WERI-Rb-1 (cell line): ENCODE measurements at regions not wholly inside any gene's neighbourhood (a gene's known extent, or its start where the extent isn't known, plus 50 kb on each side); places are given as distances from the start of the nearest gene placed in this dataset.

ENCODE experiments used
- DNase-seq: peaks from one replicate; pipeline ENCODE4 v3.0.0-alpha.2; 2020
- H3K27ac ChIP-seq: fragments of 250-450 bp; sonication (Bioruptor Pico); 2 replicates; pipeline ENCODE4 v1.5.1; 2020; ENCODE audit warnings: mild to moderate bottlenecking, moderate library complexity
- H3K27me3 ChIP-seq: fragments of 250-450 bp; sonication (Bioruptor Pico); 2 replicates; pipeline ENCODE4 v1.5.1; 2021; ENCODE audit warnings: mild to moderate bottlenecking, low read depth, moderate library complexity; ENCODE audit not compliant: insufficient read depth, severe bottlenecking
- H3K36me3 ChIP-seq: fragments of 250-450 bp; sonication (Bioruptor Pico); 2 replicates; pipeline ENCODE4 v1.5.1; 2020; ENCODE audit warnings: mild to moderate bottlenecking, moderate library complexity
- H3K4me3 ChIP-seq: 2 replicates; pipeline ENCODE4 v1.5.1; 2011; ENCODE audit warnings: low read depth, mild to moderate bottlenecking, control low read depth, low read length
- H3K9me3 ChIP-seq: fragments of 250-450 bp; sonication (Bioruptor Pico); 2 replicates; pipeline ENCODE4 v1.5.1; 2021; ENCODE audit warnings: mild to moderate bottlenecking, moderate library complexity; ENCODE audit not compliant: severe bottlenecking
- TF ChIP-seq, protein P1 (sequence below): IDR thresholded peaks from 2 replicates; pipeline ENCODE4 v1.5.1; 2011; ENCODE audit warnings: low read depth, mild to moderate bottlenecking, control low read depth, inconsistent platforms, low read length

DNA sequence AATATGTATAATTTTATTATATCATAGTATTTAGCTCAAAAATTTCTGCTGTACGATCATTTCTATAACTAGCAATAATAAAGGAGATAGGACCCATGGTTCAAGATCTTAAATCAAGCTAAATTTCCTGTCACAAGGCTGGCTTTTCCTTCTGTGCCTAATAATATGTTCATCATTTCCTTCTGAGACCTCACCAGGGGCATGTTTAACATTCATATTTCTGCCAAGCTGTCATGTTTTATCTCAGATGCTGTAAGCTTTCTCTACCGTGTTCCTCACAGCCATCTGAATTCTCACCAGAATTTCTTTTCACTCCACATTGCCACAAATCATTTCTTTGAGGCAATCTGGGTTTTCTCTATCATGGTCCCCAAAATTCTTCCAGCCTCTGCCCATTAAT lies 482.3 kb upstream of the SGCG start:
- Histone ChIP-seq H3K36me3 (no peaks in the 10 kb centered on the region), H3K4me3 (no peak overlapping the region), H3K9me3 (peaks cover 3% of the 10 kb centered on the region), H3K27me3 (peaks cover 59% of the 10 kb centered on the region), H3K27ac (no peak overlapping the region)
- TF ChIP-seq, protein P1, sequence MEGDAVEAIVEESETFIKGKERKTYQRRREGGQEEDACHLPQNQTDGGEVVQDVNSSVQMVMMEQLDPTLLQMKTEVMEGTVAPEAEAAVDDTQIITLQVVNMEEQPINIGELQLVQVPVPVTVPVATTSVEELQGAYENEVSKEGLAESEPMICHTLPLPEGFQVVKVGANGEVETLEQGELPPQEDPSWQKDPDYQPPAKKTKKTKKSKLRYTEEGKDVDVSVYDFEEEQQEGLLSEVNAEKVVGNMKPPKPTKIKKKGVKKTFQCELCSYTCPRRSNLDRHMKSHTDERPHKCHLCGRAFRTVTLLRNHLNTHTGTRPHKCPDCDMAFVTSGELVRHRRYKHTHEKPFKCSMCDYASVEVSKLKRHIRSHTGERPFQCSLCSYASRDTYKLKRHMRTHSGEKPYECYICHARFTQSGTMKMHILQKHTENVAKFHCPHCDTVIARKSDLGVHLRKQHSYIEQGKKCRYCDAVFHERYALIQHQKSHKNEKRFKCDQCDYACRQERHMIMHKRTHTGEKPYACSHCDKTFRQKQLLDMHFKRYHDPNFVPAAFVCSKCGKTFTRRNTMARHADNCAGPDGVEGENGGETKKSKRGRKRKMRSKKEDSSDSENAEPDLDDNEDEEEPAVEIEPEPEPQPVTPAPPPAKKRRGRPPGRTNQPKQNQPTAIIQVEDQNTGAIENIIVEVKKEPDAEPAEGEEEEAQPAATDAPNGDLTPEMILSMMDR: no peak
- no peak for DNase-seq

DNA sequence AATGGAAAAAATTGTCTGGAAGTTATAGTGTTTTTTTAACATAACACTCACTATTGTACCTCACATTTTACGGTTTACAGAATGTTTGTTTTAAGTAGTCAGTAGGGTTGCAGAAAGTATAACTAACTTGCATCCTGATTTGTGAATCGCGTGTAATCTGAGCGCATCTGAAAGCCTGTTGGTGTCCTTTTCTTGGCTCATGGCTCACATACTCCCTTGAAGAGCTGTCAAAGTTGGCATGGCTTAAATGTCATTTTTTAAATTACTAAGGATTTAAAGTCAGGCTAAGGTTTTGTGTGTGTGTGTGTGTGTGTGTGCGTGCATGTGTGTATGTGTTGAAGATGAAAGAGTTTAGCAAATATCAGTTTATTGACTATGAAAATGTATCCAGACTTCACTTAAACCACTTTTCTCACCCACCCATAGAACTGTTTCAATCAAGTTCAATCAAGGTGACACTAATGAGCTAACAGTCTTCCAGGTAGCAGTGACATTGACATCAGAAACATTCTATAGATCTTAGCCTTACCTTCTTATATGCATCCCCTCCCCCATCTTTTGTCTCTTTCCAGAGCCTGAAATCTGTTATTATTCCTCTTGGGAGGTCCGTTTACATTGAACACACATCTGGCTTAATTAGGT lies 480.4 kb upstream of the SGCG start:
- Histone ChIP-seq H3K27ac (no peak overlapping the region), H3K36me3 (no peaks in the 10 kb centered on the region), H3K9me3 (no peaks in the 10 kb centered on the region), H3K27me3 (peaks cover 72% of the 10 kb centered on the region), H3K4me3 (no peak overlapping the region)
- DNase-seq: no peak
- TF ChIP-seq, protein P1: no peak

DNA sequence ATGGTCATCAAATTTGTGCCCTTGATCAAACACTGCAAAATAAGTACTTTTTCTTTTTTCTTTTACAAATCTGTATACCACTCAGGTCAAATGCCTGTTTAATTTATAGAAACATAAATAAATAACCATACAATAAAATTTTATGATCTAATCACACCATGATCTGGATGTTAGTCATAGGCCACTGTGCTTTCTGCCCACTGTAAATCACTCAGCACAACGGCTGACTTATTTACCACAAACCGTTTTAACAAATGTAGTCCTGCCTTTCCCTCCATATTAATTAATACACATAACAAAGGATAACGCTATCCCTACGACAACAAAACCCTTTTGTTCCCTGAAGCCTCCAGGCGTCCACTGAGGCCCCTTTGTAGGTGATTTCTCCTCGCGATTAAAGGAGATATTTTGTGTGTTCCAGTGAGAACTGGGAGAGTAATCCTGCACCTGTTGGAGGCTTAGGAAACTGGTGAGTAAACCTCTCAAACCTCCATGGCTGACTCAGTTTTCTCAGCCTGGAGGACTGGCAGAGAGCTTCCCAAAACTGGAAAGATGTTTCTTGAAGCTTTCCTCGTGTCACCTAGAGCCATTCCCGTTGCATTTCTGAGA lies 477.1 kb upstream of the SGCG start:
- Histone ChIP-seq H3K9me3 (no peaks in the 10 kb centered on the region), H3K27me3 (peaks cover 81% of the 10 kb centered on the region), H3K4me3 (no peak overlapping the region), H3K36me3 (no peaks in the 10 kb centered on the region), H3K27ac (no peak overlapping the region)
- TF ChIP-seq, protein P1: no peak
- DNase-seq: no peak

DNA sequence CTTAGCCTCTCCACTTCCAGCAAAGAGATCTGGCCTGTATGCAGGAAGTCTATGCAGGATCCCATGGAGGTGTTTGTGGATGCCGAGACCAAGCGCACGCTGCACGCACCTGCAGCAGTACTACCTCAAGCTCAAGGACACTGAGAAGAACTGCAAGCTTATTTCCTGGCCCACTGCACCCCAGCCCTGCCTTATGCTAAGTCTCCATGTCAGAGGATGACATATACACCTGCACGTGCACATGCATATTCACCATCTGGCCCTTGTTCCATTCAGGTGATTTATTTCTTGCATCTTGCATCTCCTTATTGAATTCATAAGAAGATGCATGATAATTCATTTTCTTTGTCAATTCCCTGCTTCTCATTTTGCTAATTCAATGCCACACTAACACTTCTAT lies 472.8 kb upstream of the SGCG start:
- TF ChIP-seq, protein P1: no peak
- no peak for DNase-seq
- Histone ChIP-seq H3K27ac (no peak overlapping the region), H3K4me3 (no peak overlapping the region), H3K9me3 (no peaks in the 10 kb centered on the region), H3K36me3 (no peaks in the 10 kb centered on the region), H3K27me3 (peaks cover 86% of the 10 kb centered on the region)

DNA sequence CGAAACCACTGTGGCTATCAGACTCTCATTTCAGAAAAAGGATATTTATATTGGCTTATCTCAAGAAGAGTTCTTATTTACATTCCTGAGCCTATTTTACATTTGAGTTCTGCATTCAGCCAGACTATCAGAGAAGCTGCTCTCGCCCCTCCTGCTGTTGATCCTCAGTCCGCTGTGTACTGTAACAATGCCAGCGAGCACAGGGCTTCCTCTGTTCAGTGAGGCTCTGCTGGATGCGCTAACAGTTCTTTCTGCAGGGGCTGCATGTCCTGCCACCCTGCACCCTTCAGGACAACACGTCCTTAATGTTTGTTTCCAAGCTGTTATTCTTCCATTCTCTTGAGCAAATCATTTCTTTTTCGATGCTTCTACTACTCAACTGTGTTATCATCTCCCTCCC lies 463.7 kb upstream of the SGCG start:
- Histone ChIP-seq H3K27me3 (peaks cover 63% of the 10 kb centered on the region), H3K9me3 (no peaks in the 10 kb centered on the region), H3K27ac (no peak overlapping the region), H3K4me3 (no peak overlapping the region), H3K36me3 (no peaks in the 10 kb centered on the region)
- TF ChIP-seq, protein P1: no peak
- no peak for DNase-seq

DNA sequence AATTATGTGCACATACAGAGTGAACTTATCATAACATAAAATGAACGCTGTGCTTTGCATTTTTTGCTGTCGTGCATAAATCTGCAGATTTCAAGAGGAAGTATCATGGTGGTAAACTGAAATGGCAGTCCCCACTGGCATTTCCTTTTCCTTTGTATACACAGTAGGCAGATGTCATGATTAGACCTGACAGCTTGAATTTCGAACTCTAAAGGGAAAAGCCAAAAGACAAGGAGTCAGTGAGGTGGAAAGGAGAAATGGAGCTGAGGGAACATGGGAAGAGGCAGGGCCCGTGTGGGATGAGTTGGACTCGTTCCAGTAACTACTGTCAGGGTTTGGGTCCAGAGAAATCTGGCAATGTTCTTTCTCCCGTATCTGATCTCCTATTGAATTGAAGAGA lies 454.1 kb upstream of the SGCG start:
- no peak overlapping the region for H3K27ac ChIP-seq
- TF ChIP-seq, protein P1: no peak
- DNase-seq: no peak
- no peaks in the 10 kb centered on the region for H3K36me3 ChIP-seq
- peaks cover 76% of the 10 kb centered on the region for H3K27me3 ChIP-seq
- H3K9me3 ChIP-seq: no peaks in the 10 kb centered on the region
- H3K4me3 ChIP-seq: no peak overlapping the region
